NCI-H2107 treated with DMSO at 0.1 percent for 48 hours (cell line): ENCODE measurements at regions not wholly inside any gene's neighbourhood (a gene's known extent, or its start where the extent isn't known, plus 50 kb on each side); places are given as distances from the start of the nearest gene placed in this dataset.

Source experiments
- DNase-seq: peaks from one replicate; lab custom pipeline; 2025; ENCODE audit not compliant: unreplicated experiment; lab: John Stamatoyannopoulos, UW

DNA sequence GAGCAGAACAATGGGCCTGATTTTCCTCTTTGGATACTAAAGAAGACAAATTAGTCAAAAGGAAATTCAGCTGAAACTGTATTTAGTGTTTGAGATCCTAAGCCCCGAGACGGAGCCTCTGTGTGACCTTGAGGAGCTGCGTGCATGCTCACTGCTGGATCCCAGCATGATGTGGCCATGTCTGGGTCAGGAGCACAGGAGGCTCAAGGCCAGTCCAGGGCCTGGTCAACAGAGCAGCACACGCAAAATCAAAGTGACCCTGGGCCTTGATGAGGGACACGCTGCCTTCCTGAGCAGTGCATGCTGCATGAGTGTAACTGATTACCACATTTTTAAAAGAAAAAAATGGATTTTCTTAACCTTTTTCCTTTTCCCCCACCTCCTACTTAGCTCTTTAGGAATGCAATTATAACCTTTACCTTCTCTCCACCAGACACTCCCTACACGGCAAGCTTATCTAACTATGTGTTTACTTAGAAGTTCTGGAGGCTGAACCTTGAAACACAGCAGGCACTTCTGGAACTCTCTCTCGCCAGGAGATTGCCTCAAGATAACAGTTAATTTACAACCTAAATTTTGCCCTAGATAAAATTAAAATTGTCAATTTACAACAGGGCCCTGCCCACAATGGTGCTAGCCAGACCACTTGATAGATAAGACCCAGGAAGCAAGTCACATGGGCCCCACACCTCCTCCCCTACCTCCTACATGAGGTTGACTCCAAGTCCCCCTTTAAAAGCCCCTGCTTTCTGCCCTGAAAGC lies 144.6 kb downstream of the LRIG2 start:
- no peak for DNase-seq

- no peak for DNase-seq
These were observed 146.4 kb downstream of the LRIG2 start for GRCh38 chr1:113219377-113219776.

DNA sequence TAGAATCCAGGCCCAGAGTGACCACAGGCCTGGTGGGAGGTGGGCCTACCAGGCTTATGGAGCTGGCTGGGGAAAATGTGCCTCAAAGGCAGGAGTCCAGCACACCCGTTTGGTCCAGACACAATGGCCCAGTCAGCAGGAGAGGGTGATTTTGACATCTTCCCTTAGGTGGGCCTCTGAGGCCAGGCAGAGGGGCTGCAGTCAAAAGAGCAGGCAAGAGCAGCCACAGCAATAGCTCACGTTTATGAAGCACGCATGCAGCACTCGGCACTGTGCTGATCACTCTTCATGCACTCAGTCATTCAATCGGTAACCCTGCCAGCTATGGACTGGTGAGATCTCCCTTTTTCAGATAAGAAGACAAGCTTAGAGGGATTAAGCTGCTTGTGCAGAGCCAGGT lies 146.8 kb downstream of the LRIG2 start:
- no peak for DNase-seq

DNA sequence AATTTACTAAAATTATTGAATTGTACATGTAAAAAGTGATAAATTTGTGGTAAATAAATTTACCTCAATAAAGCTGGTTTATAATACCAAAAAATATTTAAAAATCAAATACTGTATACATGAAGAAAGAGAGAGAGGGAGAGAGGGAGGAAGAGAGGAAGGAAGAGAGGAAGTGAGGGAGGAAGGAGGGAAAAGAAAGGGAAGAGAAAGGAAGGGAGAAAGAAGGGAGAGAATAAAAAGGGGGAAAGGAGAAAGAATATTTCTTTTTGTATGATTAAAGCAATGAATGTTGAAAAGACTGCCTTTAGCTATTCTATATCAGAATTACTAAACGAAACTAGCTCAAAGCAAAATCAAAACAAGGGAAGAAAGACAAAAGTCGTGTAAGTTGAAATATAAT lies 150.0 kb downstream of the LRIG2 start:
- no peak for DNase-seq

- DNase-seq = no peak
These were observed 150.5 kb downstream of the LRIG2 start for GRCh38 chr1:113223546-113223945.

GRCh38 chr1:113226148-113226547 lies 153.2 kb downstream of the LRIG2 start:
- DNase-seq = no peak

- DNase-seq = no peak
These were observed 158.4 kb upstream of the MAGI3 start for GRCh38 chr1:113231866-113232265.

DNA sequence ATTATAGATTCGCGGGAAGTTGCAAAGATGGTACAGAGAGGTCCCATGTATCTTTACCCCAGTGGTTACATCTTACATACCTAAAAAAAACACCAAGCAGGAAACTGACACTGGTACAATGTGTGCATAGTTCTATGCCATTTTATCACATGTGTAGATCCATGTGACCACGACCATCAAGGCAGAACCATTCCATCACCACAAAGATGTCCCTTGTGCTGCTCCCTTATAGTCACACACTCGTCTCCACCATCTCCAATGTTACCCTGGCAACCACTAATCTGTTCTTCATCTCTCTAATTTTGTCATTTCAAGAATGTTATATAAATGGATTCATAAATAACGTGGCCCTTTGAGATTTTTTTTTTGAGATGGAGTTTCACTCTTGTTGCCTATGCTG lies 156.9 kb upstream of the MAGI3 start:
- no peak for DNase-seq

DNA sequence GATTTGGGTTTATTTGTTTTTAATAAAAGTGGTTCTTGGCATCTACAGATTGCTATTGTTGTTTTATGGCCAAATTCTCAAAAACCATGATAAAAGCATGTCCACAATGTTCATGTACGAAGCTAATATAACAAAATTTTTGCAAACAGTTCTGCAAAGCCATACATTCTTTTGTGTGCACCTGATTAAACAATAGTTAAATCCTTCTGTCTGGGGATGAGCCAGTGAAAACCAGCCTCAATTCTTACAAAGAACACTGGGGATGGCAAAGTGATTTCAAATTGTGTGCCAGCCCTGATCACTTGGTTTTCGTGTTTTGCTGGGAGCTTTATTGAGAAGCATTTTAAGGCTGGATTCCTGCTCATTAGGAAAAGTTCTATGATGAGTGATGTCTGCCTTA lies 149.1 kb upstream of the MAGI3 start:
- no peak for DNase-seq

GRCh38 chr1:113242481-113242880 lies 147.8 kb upstream of the MAGI3 start:
- no peak for DNase-seq

DNA sequence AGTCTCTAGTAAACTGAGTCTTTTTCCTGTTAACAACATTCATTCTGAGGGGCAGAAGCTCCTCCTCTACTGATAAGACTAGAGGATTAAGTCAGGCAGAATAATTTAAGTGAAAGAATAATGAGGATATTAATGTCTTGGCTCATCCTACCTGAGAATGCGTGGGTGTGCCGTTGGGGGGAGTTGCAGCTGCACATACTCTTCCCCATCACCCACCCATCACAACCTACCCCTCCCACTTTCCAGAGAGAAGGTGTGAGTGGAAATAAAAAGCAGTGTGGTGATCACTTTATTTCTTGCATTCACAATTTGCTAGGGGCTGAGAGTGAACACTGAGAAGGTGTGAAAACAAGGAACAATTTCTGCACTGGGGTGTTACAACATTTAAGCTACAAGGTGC lies 146.8 kb upstream of the MAGI3 start:
- no peak for DNase-seq

DNA sequence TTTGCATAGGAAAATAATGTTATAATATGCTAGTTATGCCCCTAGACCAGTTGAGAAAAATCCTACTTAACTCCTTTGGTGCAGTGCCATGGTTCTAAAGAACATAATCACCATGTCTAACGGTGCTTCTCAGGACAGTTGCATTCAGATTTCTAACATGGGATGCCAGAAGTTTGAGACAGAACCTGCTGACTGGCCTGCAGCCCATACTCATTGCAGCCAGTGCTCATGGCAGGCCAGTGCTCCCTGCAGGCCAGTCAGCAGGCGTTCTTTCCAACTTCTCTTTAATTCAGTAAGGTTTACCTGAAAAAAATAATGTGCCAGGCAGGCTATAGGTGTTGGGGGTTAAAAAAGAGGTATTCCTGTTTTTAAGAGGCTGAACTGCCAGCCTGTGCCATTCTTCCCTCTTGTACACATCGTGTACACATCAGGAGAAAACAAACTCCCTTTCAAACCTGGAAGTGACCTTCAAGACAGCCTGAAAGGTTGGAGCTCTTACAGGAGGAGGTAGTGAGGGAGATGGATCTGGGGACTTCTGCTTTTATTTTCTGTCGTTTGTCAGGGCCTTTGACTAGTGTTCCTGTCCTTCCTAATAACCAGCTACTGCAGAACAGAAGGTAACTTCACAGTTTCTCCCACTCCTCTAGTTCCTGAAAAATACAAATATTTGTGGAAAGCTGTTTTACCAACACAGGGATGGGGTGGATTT lies 146.0 kb upstream of the MAGI3 start:
- DNase-seq = no peak

DNA sequence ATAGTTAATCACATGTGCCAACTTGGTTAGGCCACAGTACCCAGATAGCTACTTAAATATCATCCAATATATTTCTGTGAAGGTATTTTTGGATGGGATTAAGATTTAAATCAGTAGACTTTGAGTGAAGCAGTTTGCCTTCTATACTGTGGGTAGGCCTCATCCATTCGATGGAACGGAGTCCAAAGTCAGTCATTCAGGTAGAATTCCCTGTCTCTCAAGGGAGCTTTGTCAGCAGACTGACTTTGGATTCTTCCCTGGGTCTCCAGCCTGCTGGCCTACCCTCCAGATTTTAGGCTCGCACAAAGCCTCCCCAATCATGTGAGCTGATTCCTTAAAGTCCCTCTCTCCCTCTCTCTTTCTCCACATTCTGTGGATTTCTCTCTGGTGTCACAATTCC lies 145.1 kb upstream of the MAGI3 start:
- DNase-seq = no peak

- no peak for DNase-seq
These were observed 143.4 kb upstream of the MAGI3 start for GRCh38 chr1:113246929-113247328.

GRCh38 chr1:113247355-113247754 lies 143.0 kb upstream of the MAGI3 start:
- DNase-seq = no peak

GRCh38 chr1:113247782-113248181 lies 142.5 kb upstream of the MAGI3 start:
- no peak for DNase-seq

- DNase-seq = no peak
These were observed 141.8 kb upstream of the MAGI3 start for GRCh38 chr1:113248494-113248893.

DNA sequence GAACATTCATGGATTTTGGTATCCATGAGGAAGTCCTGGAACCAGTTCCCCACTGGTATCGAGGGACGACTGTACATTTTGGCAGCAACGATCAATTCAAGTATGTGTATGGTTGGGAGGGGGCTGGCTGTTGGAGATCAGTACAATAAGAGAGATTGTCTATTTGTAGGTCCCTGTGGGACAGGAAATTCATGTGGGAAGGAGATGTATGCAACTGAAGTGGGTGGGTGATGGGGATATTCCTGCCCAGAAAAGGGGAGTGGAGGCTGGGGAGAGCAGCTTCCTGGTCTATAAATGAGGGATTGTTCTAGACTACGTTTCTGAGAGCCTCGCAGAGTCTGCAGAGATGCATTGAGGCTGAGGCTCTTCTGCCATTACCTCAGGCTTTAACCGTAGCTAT lies 140.2 kb upstream of the MAGI3 start:
- no peak for DNase-seq

- DNase-seq = peak; percentile 50
These were observed 138.1 kb upstream of the MAGI3 start for GRCh38 chr1:113252166-113252565.

- DNase-seq = no peak
These were observed 137.1 kb upstream of the MAGI3 start for GRCh38 chr1:113253187-113253586.

- DNase-seq = no peak
These were observed 136.7 kb upstream of the MAGI3 start for GRCh38 chr1:113253590-113253989.

DNA sequence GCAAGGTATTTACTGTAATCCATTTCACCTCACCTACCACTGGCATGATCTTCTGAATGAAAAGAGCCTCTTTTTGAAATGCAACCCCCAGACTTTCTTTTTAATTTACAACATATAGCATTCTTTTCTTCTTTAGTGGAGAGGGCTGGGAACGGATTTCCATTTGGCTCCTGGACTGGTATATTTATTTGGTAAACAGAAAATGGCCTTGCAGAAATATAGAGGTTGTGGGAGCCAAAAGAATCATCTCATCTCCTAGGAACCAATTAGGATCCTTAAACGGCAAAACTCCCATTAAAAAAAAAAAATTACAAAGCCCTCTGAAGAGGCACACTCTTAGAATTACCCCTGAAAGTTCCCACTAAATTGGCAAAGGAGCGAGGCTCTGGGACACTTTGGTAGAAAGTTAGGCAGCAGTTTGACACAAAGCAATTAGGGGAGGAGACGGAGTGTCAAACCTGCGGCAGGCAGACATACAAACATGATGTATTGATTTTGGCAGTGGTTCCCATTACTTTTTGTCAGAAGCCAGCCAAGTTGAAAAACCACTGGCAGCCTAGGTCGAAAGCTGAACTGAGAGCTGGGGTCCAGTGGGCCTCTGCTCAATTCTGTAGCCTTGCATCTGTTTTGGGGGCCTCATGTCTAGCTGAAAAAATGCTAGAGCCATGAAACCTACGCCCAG lies 135.1 kb upstream of the MAGI3 start:
- DNase-seq = peak; percentile 59
